Fibroblast of skin of left biceps (primary cell): ENCODE measurements at regions not wholly inside any gene's neighbourhood (a gene's known extent, or its start where the extent isn't known, plus 50 kb on each side); places are given as distances from the start of the nearest gene placed in this dataset.
"Not testable (repeated sequence)": the region's sequence is repeated elsewhere in the genome, so short reads cannot be mapped to it uniquely, and the experiment has no call there.

ENCODE experiments used
- DNase-seq, 2 experiments: peaks; one replicate each; pipeline ENCODE4 v3.0.0-alpha.2; 2013; ENCODE audit warnings: low read depth in 2 of 2

- DNase-seq, result no peak
These were observed 244.6 kb upstream of the ECI2 start for GRCh38 chr6:4379958-4380357.

- no peak for DNase-seq
These were observed 243.1 kb upstream of the ECI2 start for GRCh38 chr6:4378319-4378996.

GRCh38 chr6:4377603-4378002 is 242.2 kb upstream of the ECI2 start:
- no peak for DNase-seq

DNA sequence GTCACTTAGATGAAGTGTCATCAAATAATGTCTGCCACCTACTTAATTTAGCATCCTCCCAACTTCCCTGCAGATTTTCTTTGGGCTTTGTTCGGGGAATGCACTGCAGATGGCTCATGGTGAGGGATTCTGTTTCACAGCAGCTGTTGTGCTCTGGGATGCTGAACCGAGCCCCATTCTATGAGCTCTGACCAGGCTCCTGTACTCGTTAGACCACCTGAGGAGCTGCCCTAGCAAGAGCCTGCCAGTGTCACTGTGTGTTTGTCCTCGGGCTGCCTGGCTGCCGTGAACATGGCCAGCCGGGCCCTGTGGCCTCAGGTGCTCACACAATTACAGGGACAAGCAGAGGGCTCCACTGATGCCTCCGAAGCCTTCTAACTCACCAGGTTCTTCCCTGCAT is 238.8 kb upstream of the ECI2 start:
- no peak for DNase-seq

DNA sequence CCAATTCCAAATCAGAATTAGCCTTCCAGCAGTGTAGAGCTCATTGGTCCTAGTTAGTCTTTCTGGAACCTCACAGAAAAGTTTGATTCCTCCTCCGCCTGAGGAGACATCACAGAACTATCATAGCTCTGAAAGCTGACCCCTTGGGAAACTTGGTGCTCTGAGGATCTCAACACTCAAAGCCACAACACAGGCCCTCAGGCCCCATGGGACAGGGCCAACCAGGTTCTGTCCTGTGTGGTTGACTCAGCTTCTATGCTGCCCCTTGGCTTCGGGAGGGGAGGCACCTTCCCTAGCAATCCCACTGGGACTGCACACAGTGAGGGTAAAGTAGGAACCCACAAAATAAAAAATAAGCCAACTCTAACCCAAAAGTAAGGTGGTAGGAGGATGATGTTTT is 237.5 kb upstream of the ECI2 start:
- DNase-seq, result no peak

GRCh38 chr6:4371207-4371921 is 236.0 kb upstream of the ECI2 start:
- DNase-seq, result no peak

DNA sequence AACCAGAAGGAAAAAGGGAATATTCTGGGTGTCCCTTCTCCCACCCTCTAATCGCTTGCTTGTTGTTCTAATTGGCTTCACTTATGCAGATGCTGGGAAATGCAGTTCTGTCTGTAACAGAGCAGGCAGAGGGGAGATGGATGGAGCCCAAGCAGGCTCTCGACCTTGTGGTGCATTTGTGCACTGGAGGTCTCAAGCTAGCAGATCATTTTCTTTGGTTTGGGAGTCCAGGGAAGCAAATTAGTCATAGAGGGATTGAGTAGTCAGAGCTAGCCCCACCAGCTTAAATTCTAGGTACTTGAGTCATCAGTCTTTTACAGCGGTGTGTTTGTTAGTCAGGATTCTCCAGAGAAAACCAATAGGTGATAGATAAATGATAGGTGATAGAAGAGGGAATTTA is 234.7 kb upstream of the ECI2 start:
- DNase-seq, result peak; percentile 83

DNA sequence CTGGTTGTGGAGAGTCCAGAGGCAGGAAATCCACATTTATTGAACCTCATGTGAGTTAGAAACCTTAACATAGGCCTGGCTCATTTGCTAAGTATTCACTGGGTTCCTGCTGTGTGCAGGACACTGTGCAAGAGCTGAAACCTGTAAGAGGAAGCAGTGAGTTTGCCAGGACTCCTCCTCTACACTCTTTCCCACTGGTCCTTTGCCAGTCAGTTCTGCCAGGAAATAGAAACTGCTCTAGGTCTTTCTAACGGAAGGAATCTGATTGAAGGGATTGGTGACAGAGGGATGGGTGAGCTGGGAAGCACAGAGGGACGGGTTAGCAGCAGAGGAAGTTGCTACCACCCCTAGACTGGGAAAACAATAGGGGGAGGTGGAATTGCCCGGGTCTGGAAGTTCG is 234.2 kb upstream of the ECI2 start:
- DNase-seq, result no peak

- no peak for DNase-seq
These were observed 233.3 kb upstream of the ECI2 start for GRCh38 chr6:4368649-4369048.

DNA sequence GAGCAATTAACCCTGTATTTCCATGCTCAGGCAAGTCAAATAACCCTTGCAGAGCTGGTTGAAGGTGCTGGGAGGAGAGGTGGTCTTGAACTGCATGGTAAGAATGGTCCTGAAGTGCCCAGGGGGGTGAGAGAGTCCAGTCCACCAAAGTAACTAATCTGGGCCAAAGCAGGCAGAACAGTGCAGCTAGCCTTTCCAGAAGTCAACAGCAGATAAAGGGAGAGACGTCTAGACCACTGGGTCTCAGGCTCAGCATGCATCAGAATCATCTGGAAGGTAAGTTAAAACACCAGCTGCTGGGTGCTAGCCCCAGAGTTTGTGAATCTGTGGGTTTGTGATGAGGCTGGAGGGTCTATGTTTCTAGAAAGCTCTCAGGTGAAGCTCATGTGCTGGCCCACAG is 232.3 kb upstream of the ECI2 start:
- DNase-seq, result no peak

DNA sequence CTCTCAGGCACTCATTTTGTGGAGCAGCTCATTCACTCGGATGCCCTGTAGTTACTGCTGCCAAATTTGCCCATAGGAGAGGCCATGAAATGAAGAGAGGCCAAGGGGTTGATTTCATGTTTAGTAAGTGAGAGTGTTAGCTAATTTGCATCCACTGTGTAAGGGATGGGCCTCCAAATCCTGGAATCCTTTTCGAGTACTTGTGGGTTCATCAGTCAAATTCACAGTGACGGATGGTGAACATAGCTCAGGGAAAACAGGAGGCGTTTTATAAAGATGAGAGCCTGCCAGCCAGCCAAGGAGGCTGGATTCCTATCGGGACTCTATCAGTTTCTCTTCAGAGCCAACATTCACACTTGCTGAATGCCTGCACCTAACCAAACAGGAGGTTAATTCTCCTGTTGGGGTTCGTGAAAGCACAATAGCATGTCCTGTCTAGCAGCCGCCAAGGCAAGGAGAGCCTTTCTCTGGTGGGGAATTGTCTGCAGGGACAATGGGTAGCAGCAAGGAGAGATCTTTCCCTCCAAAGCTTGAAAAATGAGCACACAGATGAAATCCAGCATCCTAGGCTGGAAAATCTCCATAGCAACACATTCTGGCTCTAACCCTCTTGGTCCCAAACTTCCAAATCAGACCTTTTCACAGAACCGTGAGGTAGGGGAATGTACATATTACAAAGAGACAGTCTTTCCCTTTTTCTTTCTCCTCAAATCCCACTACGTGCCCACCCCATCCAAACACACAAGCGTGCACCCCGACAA is 231.4 kb upstream of the ECI2 start:
- no peak for DNase-seq

DNA sequence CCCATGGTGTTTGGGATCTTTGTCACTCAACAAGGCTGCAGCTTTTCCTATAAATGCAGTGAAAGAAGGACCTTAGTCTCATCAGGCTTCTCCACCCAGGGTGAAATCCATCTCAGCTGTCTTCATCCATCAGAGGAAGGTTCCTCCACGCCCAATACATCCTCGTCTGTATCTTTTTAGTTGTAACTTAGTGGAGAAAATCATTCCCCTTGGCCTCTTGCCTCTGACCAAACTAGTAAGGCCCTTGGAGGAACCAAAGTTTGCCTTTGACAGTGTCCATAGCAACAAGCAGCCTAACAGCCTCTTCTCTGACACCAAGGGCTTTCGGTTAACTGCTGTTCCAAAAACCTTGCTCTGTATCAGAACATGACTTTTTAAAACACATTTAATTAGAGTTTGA is 230.3 kb upstream of the ECI2 start:
- DNase-seq, result no peak

GRCh38 chr6:4364711-4365110 is 229.3 kb upstream of the ECI2 start:
- DNase-seq, result no peak

- DNase-seq, result no peak
These were observed 228.8 kb upstream of the ECI2 start for GRCh38 chr6:4364172-4364571.

GRCh38 chr6:4363656-4364055 is 228.3 kb upstream of the ECI2 start:
- no peak for DNase-seq

DNA sequence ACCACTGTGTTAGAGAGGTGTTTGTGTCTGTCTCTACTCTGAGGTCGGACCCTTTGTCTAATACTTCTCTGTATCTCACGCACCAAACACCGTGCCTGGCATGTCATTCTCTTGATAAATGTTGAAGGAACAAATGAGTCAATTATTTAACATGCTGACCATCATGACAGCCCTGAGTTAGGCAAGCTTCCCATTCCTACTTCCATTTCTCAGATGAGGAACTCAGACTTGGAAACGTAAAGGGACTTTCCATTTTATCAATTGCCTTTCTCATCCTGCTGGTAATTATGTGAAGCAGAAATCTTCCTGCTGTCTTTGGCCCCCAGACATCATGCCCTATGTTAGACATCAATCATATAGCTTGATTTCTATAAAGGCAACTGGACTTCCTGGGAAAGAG is 227.0 kb upstream of the ECI2 start:
- DNase-seq, result no peak

GRCh38 chr6:4360920-4361319 is 225.5 kb upstream of the ECI2 start:
- no peak for DNase-seq

DNA sequence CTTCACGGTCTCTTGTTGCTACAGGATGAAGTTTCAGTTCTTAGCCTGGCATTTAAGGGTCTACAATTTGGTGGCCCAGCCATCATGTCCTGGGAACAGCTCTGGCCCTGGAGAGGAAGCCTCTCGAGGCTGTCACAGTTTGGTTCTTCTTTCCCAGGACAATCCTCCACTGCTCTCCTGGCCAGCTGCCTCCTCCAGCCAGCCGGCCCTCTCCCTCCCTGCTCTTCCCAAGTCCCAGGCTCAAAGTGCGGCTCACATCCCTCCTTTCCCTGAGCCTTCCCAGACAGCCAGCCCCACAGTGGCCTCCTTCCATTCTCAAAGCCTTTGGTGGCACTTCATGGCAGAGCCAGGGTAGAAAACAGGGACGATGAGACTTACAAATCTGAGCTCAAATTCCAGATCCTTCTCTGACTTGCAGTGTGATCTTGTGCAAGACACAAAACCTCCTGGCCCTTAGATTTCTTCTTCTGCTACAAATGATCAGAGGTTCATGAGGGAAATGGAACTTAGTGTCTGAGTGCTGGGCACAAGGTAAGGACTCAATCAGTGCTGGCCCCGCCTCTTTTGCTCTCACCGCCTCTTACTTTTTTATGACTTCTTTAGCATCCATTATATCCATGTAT is 223.8 kb upstream of the ECI2 start:
- DNase-seq, result no peak

- DNase-seq, result peak; percentile 90 to 92
These were observed 223.2 kb upstream of the ECI2 start for GRCh38 chr6:4358414-4359107.

DNA sequence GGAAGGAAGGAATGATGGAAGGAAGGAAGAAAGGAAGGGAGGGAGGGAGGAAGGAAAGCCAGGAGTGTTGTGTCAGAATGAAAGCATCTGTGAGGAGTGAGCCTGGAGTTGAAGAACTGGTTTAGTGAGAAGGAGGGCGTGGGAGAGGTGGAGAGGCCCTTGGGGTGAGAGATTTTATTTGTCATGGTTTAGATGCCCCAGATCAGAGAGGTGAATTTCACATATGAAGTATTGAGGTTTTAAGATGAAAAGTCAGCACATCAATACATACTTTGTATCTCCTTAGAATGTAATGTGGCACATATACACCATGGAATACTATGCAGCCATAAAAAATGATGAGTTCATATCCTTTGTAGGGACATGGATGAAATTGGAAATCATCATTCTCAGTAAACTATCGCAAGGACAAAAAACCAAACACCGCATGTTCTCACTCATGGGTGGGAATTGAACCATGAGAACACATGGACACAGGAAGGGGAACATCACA is 222.3 kb upstream of the ECI2 start:
- DNase-seq, result not testable (repeated sequence)

DNA sequence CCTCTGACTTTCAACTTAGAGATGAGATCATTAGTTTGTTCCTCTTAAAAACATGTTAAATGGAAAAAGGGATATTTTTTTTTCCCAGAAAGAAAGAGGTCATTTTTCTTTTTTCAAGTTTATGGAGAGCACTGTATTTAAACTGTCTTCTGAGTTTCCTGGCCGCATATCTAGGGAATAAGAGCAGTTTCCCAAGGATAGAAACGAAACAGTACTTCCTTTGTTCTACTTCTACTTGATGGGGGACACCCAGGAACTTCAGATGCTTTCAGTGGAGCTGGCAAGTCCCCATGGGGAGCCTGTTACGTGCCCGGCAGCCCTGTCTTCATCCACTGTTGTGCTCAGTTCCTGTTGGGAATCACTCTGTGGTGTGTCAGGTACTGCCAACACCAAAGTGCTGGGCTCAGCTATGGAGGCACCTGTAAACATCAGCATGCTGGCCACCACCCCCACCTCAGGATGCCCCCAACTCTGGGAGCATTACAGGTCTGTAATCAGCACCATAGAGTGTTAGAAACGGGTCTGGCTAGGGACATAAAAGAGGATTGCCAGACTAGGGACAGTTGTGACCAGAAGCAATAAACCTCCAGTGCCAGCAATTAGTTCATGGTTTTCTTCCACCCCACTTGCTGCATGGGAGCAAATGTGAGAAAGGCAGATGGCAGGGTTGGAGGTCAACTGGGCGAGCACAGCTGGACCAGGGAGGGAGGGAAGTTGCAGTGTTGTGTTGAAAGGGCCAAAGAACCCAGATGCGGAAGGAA is 221.7 kb upstream of the ECI2 start:
- no peak for DNase-seq
